ENCODE measurements at regions not wholly inside any gene's neighbourhood (a gene's known extent, or its start where the extent isn't known, plus 50 kb on each side); places are given as distances from the start of the nearest gene placed in this dataset.

DNA sequence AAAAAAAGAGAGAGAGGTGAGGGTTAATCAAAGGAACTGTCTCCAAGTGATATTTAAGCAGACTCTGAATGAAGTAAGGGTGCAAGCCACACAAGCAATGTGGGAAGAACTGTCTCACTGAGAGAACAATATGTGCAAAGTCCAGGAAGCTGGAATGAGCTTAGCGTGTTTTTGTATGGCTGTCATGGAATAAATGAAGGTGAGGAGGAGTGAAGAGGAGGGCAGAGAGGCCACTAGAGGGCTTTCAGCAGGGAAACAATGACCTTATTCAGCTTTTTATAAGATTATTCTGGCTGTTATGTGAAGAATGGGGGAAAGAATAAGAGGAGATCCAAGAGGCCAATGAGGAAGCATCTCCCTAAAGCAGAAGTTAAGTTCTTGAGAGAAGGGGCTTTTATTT, 86.9 kb upstream of the COL8A1 start:
- FAIRE-seq (no peak), ATAC-seq (no peak), DNase-seq (ENCODE audit: low read depth, low spot score) (no peak)
- ChIA-PET CTCF (interaction anchor here (0.8 kb wide), 1 partner anchor 14 kb away, joined by 3 read pairs; no protein-coding TSS in a partner anchor), POLR2A (no interaction called here), SMC1A (ENCODE audit: uncharacterized antibody, unreplicated experiment) (interaction anchor here (1.1 to 1.9 kb wide), 2 partner anchors 10 to 52 kb away, joined by 4 read pairs; no protein-coding TSS in a partner anchor), RAD21 (ENCODE audit: unreplicated experiment) (no interaction called here)
- TF ChIP-seq NBN (IDR thresholded peaks at IDR 0.05) (no peak), SREBF2 (IDR thresholded peaks at IDR 0.05; ENCODE audit: low read length) (no peak), BMI1 (IDR thresholded peaks at IDR 0.05; ENCODE audit: borderline replicate concordance) (no peak), RFX5 (IDR thresholded peaks at IDR 0.05; ENCODE audit: low read depth, low read length) (no peak), RAD51 (IDR thresholded peaks at IDR 0.05) (no peak), TCF7 (IDR thresholded peaks at IDR 0.05; ENCODE audit: borderline replicate concordance) (no peak), RCOR1 (conservative IDR thresholded peaks at IDR 0.05; ENCODE audit: low read depth, low read length) (no peak), MAX (IDR thresholded peaks at IDR 0.05; ENCODE audit: low read depth, low read length) (no peak), HSF1 (IDR thresholded peaks at IDR 0.05; ENCODE audit: low read depth, low read length) (no peak)
- TF ChIP-seq, protein P1, sequence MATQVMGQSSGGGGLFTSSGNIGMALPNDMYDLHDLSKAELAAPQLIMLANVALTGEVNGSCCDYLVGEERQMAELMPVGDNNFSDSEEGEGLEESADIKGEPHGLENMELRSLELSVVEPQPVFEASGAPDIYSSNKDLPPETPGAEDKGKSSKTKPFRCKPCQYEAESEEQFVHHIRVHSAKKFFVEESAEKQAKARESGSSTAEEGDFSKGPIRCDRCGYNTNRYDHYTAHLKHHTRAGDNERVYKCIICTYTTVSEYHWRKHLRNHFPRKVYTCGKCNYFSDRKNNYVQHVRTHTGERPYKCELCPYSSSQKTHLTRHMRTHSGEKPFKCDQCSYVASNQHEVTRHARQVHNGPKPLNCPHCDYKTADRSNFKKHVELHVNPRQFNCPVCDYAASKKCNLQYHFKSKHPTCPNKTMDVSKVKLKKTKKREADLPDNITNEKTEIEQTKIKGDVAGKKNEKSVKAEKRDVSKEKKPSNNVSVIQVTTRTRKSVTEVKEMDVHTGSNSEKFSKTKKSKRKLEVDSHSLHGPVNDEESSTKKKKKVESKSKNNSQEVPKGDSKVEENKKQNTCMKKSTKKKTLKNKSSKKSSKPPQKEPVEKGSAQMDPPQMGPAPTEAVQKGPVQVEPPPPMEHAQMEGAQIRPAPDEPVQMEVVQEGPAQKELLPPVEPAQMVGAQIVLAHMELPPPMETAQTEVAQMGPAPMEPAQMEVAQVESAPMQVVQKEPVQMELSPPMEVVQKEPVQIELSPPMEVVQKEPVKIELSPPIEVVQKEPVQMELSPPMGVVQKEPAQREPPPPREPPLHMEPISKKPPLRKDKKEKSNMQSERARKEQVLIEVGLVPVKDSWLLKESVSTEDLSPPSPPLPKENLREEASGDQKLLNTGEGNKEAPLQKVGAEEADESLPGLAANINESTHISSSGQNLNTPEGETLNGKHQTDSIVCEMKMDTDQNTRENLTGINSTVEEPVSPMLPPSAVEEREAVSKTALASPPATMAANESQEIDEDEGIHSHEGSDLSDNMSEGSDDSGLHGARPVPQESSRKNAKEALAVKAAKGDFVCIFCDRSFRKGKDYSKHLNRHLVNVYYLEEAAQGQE (IDR thresholded peaks at IDR 0.05; ENCODE audit: low read depth, low read length) = no peak
- TF ChIP-seq, protein P2, sequence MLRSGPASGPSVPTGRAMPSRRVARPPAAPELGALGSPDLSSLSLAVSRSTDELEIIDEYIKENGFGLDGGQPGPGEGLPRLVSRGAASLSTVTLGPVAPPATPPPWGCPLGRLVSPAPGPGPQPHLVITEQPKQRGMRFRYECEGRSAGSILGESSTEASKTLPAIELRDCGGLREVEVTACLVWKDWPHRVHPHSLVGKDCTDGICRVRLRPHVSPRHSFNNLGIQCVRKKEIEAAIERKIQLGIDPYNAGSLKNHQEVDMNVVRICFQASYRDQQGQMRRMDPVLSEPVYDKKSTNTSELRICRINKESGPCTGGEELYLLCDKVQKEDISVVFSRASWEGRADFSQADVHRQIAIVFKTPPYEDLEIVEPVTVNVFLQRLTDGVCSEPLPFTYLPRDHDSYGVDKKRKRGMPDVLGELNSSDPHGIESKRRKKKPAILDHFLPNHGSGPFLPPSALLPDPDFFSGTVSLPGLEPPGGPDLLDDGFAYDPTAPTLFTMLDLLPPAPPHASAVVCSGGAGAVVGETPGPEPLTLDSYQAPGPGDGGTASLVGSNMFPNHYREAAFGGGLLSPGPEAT (IDR thresholded peaks at IDR 0.05; ENCODE audit: low read depth) = no peak
- Histone ChIP-seq H3K36me3 (ENCODE audit: control insufficient read depth in 2 of 2, insufficient read depth in 2 of 2, low read length in 1 of 2) (no peaks in the 10 kb centered on the region), H3K27me3 (replicated peaks in 1 of 2; ENCODE audit: control insufficient read depth in 2 of 2, insufficient read depth in 2 of 2, low read length in 1 of 2) (no peaks in the 10 kb centered on the region), H4K20me1 (ENCODE audit: control insufficient read depth, insufficient read depth) (no peaks in the 10 kb centered on the region), H3K4me1 (ENCODE audit: control insufficient read depth, insufficient read depth, low read length) (no peaks in the 10 kb centered on the region), H3K4me3 (no peak overlapping the region), H2AFZ (ENCODE audit: control insufficient read depth, low read depth, low read length) (no peak overlapping the region), H3K79me2 (ENCODE audit: control insufficient read depth, insufficient read depth, low read length) (no peaks in the 10 kb centered on the region), H3K9me3 (replicated peaks; ENCODE audit: control insufficient read depth, insufficient read depth, low read length) (no peaks in the 10 kb centered on the region), H3K27ac (ENCODE audit: control insufficient read depth, insufficient read depth) (no peak overlapping the region), H3K4me2 (ENCODE audit: control insufficient read depth, insufficient read depth) (no peak overlapping the region), H3K9ac (ENCODE audit: control insufficient read depth, insufficient read depth, low read length) (no peak overlapping the region)
- intact Hi-C loops (cut with micrococcal nuclease; ENCODE audit: unreplicated experiment) = loop anchor here (5.0 to 10.0 kb wide), 2 partner anchors 53 to 136 kb away; no protein-coding TSS in a partner anchor
- in situ Hi-C loops (cut with MboI) = no loop called here
- WGBS (ENCODE audit: insufficient coverage, insufficient replicate concordance, low lambda C conversion rate, missing lambda C conversion rate) = 47% methylated on average over 1 of the region's 1 CpG
- no TSS peak for BruUV-seq (replicated peaks)
